ENCODE measurements at regions not wholly inside any gene's neighbourhood (a gene's known extent, or its start where the extent isn't known, plus 50 kb on each side); places are given as distances from the start of the nearest gene placed in this dataset.

- no peaks in the 10 kb centered on the region for H3K9me3 ChIP-seq
- no peaks in the 10 kb centered on the region for H3K27me3 ChIP-seq
- H3K4me1 ChIP-seq, result no peaks in the 10 kb centered on the region
- DNase-seq, result no peak
- H3K36me3 ChIP-seq, result no peaks in the 10 kb centered on the region
- intact Hi-C loops (cut with DNase I), result no loop called here
- no peak overlapping the region for H3K27ac ChIP-seq
- no peak for TF ChIP-seq CTCF (IDR thresholded peaks at IDR 0.05)
- no peak for TF ChIP-seq POLR2A (IDR thresholded peaks at IDR 0.05)
- no peak overlapping the region for H3K4me3 ChIP-seq (replicated peaks in 1 of 3)
- 81 to 90% methylated on average over 3 of the region's 3 CpGs for WGBS, 2 donors
These were observed 684.4 kb upstream of the LMCD1 start for GRCh38 chr3:7817239-7817638.

- Histone ChIP-seq H3K9me3 (no peaks in the 10 kb centered on the region), H3K36me3 (no peaks in the 10 kb centered on the region), H3K27ac (no peak overlapping the region), H3K4me3 (replicated peaks in 1 of 3) (no peak overlapping the region), H3K27me3 (no peaks in the 10 kb centered on the region), H3K4me1 (no peaks in the 10 kb centered on the region)
- no peak for TF ChIP-seq POLR2A (IDR thresholded peaks at IDR 0.05)
- no peak for TF ChIP-seq CTCF (IDR thresholded peaks at IDR 0.05)
- no peak for DNase-seq
- 96 to 98% methylated on average over 2 of the region's 2 CpGs for WGBS, 2 donors
- intact Hi-C loops (cut with DNase I), result no loop called here
These were observed 680.7 kb upstream of the LMCD1 start for GRCh38 chr3:7820969-7821368.

GRCh38 chr3:7821858-7822257 lies 679.8 kb upstream of the LMCD1 start:
- Histone ChIP-seq H3K4me1 (no peaks in the 10 kb centered on the region), H3K27me3 (no peaks in the 10 kb centered on the region), H3K9me3 (no peaks in the 10 kb centered on the region), H3K27ac (no peak overlapping the region), H3K4me3 (replicated peaks in 1 of 3) (no peak overlapping the region), H3K36me3 (no peaks in the 10 kb centered on the region)
- DNase-seq, result no peak
- WGBS, 2 donors, result 79 to 92% methylated on average over 1 of the region's 1 CpG
- TF ChIP-seq POLR2A (IDR thresholded peaks at IDR 0.05) (no peak), CTCF (IDR thresholded peaks at IDR 0.05) (no peak)
- intact Hi-C loops (cut with DNase I), result no loop called here

GRCh38 chr3:7841451-7841850 lies 660.2 kb upstream of the LMCD1 start:
- H3K4me1 ChIP-seq, result no peaks in the 10 kb centered on the region
- H3K4me3 ChIP-seq (replicated peaks in 1 of 3), result no peak overlapping the region
- H3K27me3 ChIP-seq, result no peaks in the 10 kb centered on the region
- intact Hi-C loops (cut with DNase I), result no loop called here
- H3K27ac ChIP-seq, result no peak overlapping the region
- 33 to 35% methylated on average over 1 of the region's 1 CpG for WGBS, 2 donors
- no peak for DNase-seq
- H3K36me3 ChIP-seq, result no peaks in the 10 kb centered on the region
- TF ChIP-seq CTCF (IDR thresholded peaks at IDR 0.05) (no peak), POLR2A (IDR thresholded peaks at IDR 0.05) (no peak)
- no peaks in the 10 kb centered on the region for H3K9me3 ChIP-seq

GRCh38 chr3:7843441-7843840 lies 658.2 kb upstream of the LMCD1 start:
- no peak for DNase-seq
- Histone ChIP-seq H3K9me3 (no peaks in the 10 kb centered on the region), H3K4me1 (no peaks in the 10 kb centered on the region), H3K27ac (no peak overlapping the region), H3K36me3 (no peaks in the 10 kb centered on the region), H3K27me3 (no peaks in the 10 kb centered on the region), H3K4me3 (replicated peaks in 1 of 3) (no peak overlapping the region)
- 61 to 70% methylated on average over 1 of the region's 1 CpG for WGBS, 2 donors
- no peak for TF ChIP-seq CTCF (IDR thresholded peaks at IDR 0.05)
- TF ChIP-seq POLR2A (IDR thresholded peaks at IDR 0.05), result no peak
- intact Hi-C loops (cut with DNase I), result no loop called here
